Right lobe of liver (tissue), 6 donors: ENCODE measurements at regions not wholly inside any gene's neighbourhood (a gene's known extent, or its start where the extent isn't known, plus 50 kb on each side); places are given as distances from the start of the nearest gene placed in this dataset.
A peak's percentile ranks its signal among the peaks of the same experiment; 100 is the strongest.

Experiments used
- ATAC-seq, 4 donors: fragments of 200-7000 bp; cut with Tn5 transposase; one replicate each; pipeline ENCODE4 v1.9.1; 2020; ENCODE audit warnings: mild to moderate bottlenecking in 4 of 4, moderate library complexity in 4 of 4
- DNase-seq, 3 donors: peaks; one replicate each; pipeline ENCODE4 v3.0.0-alpha.2; 2020
- H3K27ac ChIP-seq, 3 donors: fragments of 200-600 bp; one replicate each; pipeline ENCODE4 v1.8.0; 2022
- H3K27me3 ChIP-seq, 2 donors: fragments of 200-600 bp; one replicate each; pipeline ENCODE4 v1.8.0; 2022
- H3K36me3 ChIP-seq, 4 donors: fragments of 200-600 bp; sonication (generic) in 1 of 4; one replicate each; pipeline versions ENCODE4 v1.5.1 to v1.8.0; 2017 to 2022; ENCODE audit warnings: control low read depth in 1 of 4
- H3K4me1 ChIP-seq, 4 donors: fragments of 200-600 bp; sonication (generic) in 1 of 4; one replicate each; pipeline versions ENCODE4 v1.5.1 to v1.8.0; 2017 to 2022; ENCODE audit warnings: control low read depth in 1 of 4
- H3K4me3 ChIP-seq, 3 donors: fragments of 200-600 bp; one replicate each; pipeline ENCODE4 v1.8.0; 2022
- H3K9me3 ChIP-seq, 4 donors: fragments of 200-600 bp; sonication (generic) in 1 of 4; one replicate each; pipeline versions ENCODE4 v1.5.1 to v1.8.0; 2017 to 2022; ENCODE audit warnings: control low read depth in 1 of 4
- POLR2A ChIP-seq: fragments of 450-650 bp; IDR thresholded peaks from one replicate; pipeline ENCODE4 v1.6.1; 2017; ENCODE audit warnings: antibody characterized with exemption, mild to moderate bottlenecking
- WGBS: methylation state at CpG from one replicate; pipeline ENCODE4 v1.1.6; 2018; ENCODE audit warnings: low coverage, low lambda C conversion rate; ENCODE audit not compliant: insufficient coverage; ENCODE audit errors: missing lambda C conversion rate; 5-methylcytosine and 5-hydroxymethylcytosine counted together
- intact Hi-C, 2 donors: fragments of 100-400 bp; cut with DNase I; formaldehyde crosslinking; loops; one replicate each; pipeline versions ENCODE4 v1.11.2 to v1.14.1; 2022
- TF ChIP-seq, protein P1 (sequence below), 4 donors: fragments of 200-600 bp in 3 of 4; fragments of 450-650 bp in 1 of 4; IDR thresholded peaks; one replicate each; pipeline versions ENCODE4 v1.5.1 to v1.8.0; 2016 to 2022; ENCODE audit warnings: antibody characterized with exemption in 4 of 4, mild to moderate bottlenecking in 2 of 4
- donor health status: DM: no; HTN: yes; CAD: no.
- donor health status: DM: no; HTN: no; CAD: no.
- donor health status: DM: no; HTN: no; CAD: no.
- donor health status: DM: no; HTN: yes; CAD: no.
- donor health status: DM: no; HTN: yes; CAD: no.

DNA sequence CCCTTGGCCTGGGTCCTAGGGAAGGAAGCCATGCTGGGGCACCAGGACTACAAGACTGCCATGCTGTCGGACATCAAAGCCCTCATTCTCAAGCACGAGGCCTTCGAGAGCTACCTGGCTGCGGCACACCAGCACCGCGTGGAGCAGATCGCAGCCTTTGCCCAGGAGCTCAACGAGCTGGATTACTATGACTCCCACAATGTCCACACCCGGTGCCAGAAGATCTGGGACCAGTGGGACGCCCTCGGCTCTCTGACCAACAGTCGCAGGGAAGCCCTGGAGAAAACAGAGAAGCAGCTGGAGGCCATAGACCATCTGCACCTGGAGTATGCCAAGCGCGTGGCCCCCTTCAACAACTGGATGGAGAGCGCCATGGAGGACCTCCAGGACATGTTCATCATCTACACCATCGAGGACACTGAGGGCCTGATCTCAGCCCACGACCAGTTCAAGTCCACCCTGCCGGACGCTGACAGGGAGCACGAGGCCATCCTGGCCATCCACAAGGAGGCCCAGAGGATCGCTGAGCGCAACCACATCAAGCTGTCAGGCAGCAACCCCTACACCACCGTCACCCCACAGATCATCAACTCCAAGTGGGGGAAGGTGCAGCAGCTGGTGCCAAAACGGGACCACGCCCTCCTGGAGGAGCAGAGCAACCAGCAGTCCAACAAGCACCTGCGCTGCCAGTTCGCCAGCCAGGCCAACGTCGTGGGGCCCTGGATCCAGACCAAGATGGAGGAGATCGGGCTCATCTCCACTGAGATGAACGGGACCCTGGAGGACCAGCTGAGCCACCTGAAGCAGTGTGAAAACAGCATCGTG, 487.0 kb downstream of the TRAM1L1 start:
- no peak overlapping the region for H3K4me3 ChIP-seq
- 90% methylated on average over 7 of the region's 32 CpGs for WGBS
- TF ChIP-seq, protein P1, sequence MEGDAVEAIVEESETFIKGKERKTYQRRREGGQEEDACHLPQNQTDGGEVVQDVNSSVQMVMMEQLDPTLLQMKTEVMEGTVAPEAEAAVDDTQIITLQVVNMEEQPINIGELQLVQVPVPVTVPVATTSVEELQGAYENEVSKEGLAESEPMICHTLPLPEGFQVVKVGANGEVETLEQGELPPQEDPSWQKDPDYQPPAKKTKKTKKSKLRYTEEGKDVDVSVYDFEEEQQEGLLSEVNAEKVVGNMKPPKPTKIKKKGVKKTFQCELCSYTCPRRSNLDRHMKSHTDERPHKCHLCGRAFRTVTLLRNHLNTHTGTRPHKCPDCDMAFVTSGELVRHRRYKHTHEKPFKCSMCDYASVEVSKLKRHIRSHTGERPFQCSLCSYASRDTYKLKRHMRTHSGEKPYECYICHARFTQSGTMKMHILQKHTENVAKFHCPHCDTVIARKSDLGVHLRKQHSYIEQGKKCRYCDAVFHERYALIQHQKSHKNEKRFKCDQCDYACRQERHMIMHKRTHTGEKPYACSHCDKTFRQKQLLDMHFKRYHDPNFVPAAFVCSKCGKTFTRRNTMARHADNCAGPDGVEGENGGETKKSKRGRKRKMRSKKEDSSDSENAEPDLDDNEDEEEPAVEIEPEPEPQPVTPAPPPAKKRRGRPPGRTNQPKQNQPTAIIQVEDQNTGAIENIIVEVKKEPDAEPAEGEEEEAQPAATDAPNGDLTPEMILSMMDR (IDR thresholded peaks at IDR 0.05), result no peak
- TF ChIP-seq POLR2A, result no peak
- ATAC-seq (no peak), DNase-seq (peak in 2 of 3 donors; percentile 13 to 39)
- H3K36me3 ChIP-seq, result no peaks in the 10 kb centered on the region
- H3K9me3 ChIP-seq, result no peaks in the 10 kb centered on the region
- intact Hi-C loops, result no loop called here
- H3K4me1 ChIP-seq, result no peaks in the 10 kb centered on the region
- H3K27ac ChIP-seq, result no peak overlapping the region
- no peaks in the 10 kb centered on the region for H3K27me3 ChIP-seq

DNA sequence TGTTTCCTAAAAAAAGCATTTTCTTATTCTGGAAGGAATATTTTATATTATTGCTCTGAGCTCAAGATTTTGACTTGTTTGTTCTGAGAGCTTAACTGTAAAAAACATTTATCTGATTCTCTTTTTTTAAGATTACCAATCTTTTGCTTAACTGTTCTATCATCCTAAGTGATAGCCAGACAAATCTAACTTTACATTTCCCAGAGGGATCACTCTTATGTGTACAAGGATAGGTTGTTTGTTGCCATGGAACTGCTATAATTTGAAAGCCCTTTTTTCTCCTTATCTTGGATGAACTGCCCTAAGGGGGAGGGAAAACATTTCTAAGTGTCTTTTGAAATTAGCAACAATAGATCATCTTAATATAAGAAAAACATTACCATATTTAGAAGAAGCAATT, 494.7 kb downstream of the TRAM1L1 start:
- Histone ChIP-seq H3K27ac (no peak overlapping the region), H3K9me3 (no peaks in the 10 kb centered on the region), H3K4me3 (no peak overlapping the region), H3K27me3 (no peaks in the 10 kb centered on the region), H3K4me1 (no peaks in the 10 kb centered on the region), H3K36me3 (no peaks in the 10 kb centered on the region)
- intact Hi-C loops, result no loop called here
- DNase-seq (no peak), ATAC-seq (no peak)
- TF ChIP-seq, protein P1 (IDR thresholded peaks at IDR 0.05), result no peak
- TF ChIP-seq POLR2A, result no peak

DNA sequence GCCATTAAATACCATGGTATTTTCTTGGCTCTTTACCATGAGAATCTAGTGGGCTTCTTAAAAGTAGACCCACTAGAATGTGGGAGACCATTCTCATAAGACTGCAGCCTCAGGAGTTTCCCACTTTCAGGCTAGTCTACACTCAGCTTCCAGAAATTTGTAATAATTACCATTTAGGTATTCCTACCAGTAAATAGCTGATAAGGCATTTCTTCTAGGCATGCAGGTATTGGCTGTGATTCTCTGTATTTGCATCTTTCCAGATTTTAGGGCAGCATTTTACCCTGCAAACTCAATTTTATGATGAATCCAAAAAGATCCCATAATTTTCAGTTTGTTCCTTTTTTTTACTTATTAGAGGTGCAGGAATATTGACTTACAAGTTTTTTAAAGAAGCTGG, 496.6 kb downstream of the TRAM1L1 start:
- no peak overlapping the region for H3K4me3 ChIP-seq
- TF ChIP-seq POLR2A, result no peak
- TF ChIP-seq, protein P1 (IDR thresholded peaks at IDR 0.05), result no peak
- no peak overlapping the region for H3K27ac ChIP-seq
- intact Hi-C loops, result no loop called here
- H3K36me3 ChIP-seq, result no peaks in the 10 kb centered on the region
- H3K27me3 ChIP-seq, result no peaks in the 10 kb centered on the region
- DNase-seq, result no peak
- no peaks in the 10 kb centered on the region for H3K4me1 ChIP-seq
- H3K9me3 ChIP-seq, result no peaks in the 10 kb centered on the region
- ATAC-seq, result no peak

DNA sequence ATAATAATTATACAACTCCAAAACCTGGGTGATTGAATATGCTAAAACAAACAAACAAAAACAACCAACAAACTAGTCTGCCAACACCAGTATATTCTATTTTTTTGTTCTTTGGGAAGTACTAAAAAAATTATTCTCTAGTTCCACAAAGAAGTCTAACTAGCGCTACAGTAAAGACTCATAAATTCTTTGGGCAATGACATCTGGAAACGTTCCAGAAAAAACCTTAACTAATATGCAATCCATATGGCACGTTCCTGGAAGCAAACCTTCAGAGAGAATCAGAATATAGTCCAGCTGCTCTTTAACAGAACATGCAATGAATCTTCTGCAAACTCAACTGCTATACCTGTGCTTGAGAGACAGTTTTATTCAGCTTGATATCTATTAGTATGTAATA, 500.1 kb downstream of the TRAM1L1 start:
- H3K4me3 ChIP-seq, result no peak overlapping the region
- ATAC-seq (no peak), DNase-seq (no peak)
- H3K27me3 ChIP-seq, result no peaks in the 10 kb centered on the region
- H3K4me1 ChIP-seq, result no peaks in the 10 kb centered on the region
- H3K27ac ChIP-seq, result no peak overlapping the region
- no peaks in the 10 kb centered on the region for H3K9me3 ChIP-seq
- WGBS, result 37% methylated on average over 3 of the region's 3 CpGs
- intact Hi-C loops, result no loop called here
- H3K36me3 ChIP-seq, result no peaks in the 10 kb centered on the region
- TF ChIP-seq, protein P1 (IDR thresholded peaks at IDR 0.05), result no peak
- no peak for TF ChIP-seq POLR2A

DNA sequence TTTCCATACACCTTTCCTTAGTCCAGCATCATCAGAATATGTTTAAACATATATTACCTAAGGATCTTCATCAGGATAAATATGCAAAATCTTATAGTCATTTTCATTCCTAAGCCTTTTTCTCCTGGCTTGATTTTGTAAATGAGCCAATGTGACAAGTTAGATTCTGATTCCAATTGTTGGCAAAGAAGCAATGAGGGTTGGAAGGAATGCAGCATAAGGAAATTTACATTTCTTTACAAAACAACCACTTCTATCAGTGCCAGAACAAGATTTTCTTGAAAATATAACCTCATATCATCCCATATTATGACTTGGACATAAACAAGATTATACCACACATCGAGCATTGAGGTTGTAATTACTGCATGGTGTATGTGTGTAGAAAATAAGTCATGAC, 508.1 kb downstream of the TRAM1L1 start:
- H3K9me3 ChIP-seq, result no peaks in the 10 kb centered on the region
- no peaks in the 10 kb centered on the region for H3K4me1 ChIP-seq
- H3K27ac ChIP-seq, result no peak overlapping the region
- WGBS, result 25% methylated on average over 1 of the region's 1 CpG
- DNase-seq (no peak), ATAC-seq (no peak)
- H3K4me3 ChIP-seq, result no peak overlapping the region
- intact Hi-C loops, result no loop called here
- H3K36me3 ChIP-seq, result no peaks in the 10 kb centered on the region
- no peak for TF ChIP-seq POLR2A
- TF ChIP-seq, protein P1 (IDR thresholded peaks at IDR 0.05), result no peak
- no peaks in the 10 kb centered on the region for H3K27me3 ChIP-seq
